CD4-positive, CD25-positive, alpha-beta regulatory T cell (primary cell): ENCODE measurements at regions not wholly inside any gene's neighbourhood (a gene's known extent, or its start where the extent isn't known, plus 50 kb on each side); places are given as distances from the start of the nearest gene placed in this dataset.

ENCODE experiments used
- ATAC-seq, 2 donors: fragments of 150-1000 bp; cut with Tn5 transposase; one replicate each; pipeline ENCODE4 v1.10.0; 2021; ENCODE audit warnings: low read depth in 2 of 2, moderate number of reproducible peaks in 2 of 2, moderate library complexity in 1 of 2
- DNase-seq, 3 donors: peaks; one replicate each; pipeline versions ENCODE4 v3.0.0 to v3.0.0-alpha.2; 2012 to 2022; ENCODE audit warnings: mixed read lengths in 1 of 3
- H3K27ac ChIP-seq: one replicate; pipeline ENCODE4 v1.7.0; 2013; ENCODE audit warnings: mild to moderate bottlenecking, low read length; ENCODE audit not compliant: insufficient read depth, poor library complexity, severe bottlenecking
- H3K27me3 ChIP-seq: one replicate; pipeline ENCODE4 v1.7.0; 2013; ENCODE audit warnings: low read length; ENCODE audit not compliant: control insufficient read depth, insufficient read depth
- H3K36me3 ChIP-seq: one replicate; pipeline ENCODE4 v1.7.0; 2013; ENCODE audit warnings: mild to moderate bottlenecking, low read length, moderate library complexity; ENCODE audit not compliant: control insufficient read depth, insufficient read depth
- H3K4me1 ChIP-seq: 2 replicates; pipeline ENCODE4 v1.7.0; 2013; ENCODE audit warnings: mild to moderate bottlenecking, low read length; ENCODE audit not compliant: insufficient read depth, control insufficient read depth, poor library complexity, severe bottlenecking
- H3K4me3 ChIP-seq: one replicate; pipeline ENCODE4 v1.7.0; 2013; ENCODE audit warnings: low read depth, mild to moderate bottlenecking, low read length, moderate library complexity
- H3K9me3 ChIP-seq, 2 experiments: 1 replicate in 1 of 2; 2 replicates in 1 of 2; pipeline ENCODE4 v1.7.0; 2013; ENCODE audit warnings: low read length in 2 of 2, mild to moderate bottlenecking in 1 of 2, moderate library complexity in 1 of 2; ENCODE audit not compliant: control insufficient read depth in 2 of 2
- H3K27ac Mint-ChIP-seq, 3 donors: one replicate each; pipeline ENCODE4 v1.8.0; 2020 to 2022; ENCODE audit warnings: mild to moderate bottlenecking in 3 of 3, mixed read lengths in 3 of 3, moderate library complexity in 2 of 3
- H3K27me3 Mint-ChIP-seq: one replicate; pipeline ENCODE4 v1.8.0; 2022; ENCODE audit warnings: mild to moderate bottlenecking, mixed read lengths
- H3K36me3 Mint-ChIP-seq: one replicate; pipeline ENCODE4 v1.8.0; 2020; ENCODE audit warnings: mixed read lengths
- H3K4me1 Mint-ChIP-seq, 4 donors: one replicate each; pipeline ENCODE4 v1.8.0; 2020 to 2022; ENCODE audit warnings: mixed read lengths in 4 of 4, mild to moderate bottlenecking in 1 of 4
- H3K4me3 Mint-ChIP-seq, 4 donors: one replicate each; pipeline ENCODE4 v1.8.0; 2020 to 2022; ENCODE audit warnings: mild to moderate bottlenecking in 4 of 4, mixed read lengths in 4 of 4, moderate library complexity in 3 of 4
- H3K9me3 Mint-ChIP-seq, 7 donors: one replicate each; pipeline ENCODE4 v1.8.0; 2020 to 2022; ENCODE audit warnings: mixed read lengths in 7 of 7, mild to moderate bottlenecking in 3 of 7, moderate library complexity in 2 of 7

GRCh38 chr6:153207006-153207405 is 75.9 kb upstream of the RGS17 start:
- H3K9me3 ChIP-seq, result no peaks in the 10 kb centered on the region
- Mint-ChIP-seq H3K9me3 (peaks cover 0 to 3% (median 0%) of the 10 kb centered on the region in 7 donors), H3K4me3 (no peak overlapping the region), H3K27me3 (no peaks in the 10 kb centered on the region), H3K4me1 (peaks cover 0 to 8% (median 0%) of the 10 kb centered on the region in 4 donors), H3K36me3 (no peaks in the 10 kb centered on the region), H3K27ac (no peak overlapping the region)
- no peaks in the 10 kb centered on the region for H3K4me1 ChIP-seq
- no peak for ATAC-seq
- H3K27ac ChIP-seq, result no peak overlapping the region
- H3K4me3 ChIP-seq, result no peak overlapping the region
- no peaks in the 10 kb centered on the region for H3K36me3 ChIP-seq
- no peaks in the 10 kb centered on the region for H3K27me3 ChIP-seq
- no peak for DNase-seq

GRCh38 chr6:153192943-153193885 is 62.1 kb upstream of the RGS17 start:
- no peaks in the 10 kb centered on the region for H3K27me3 Mint-ChIP-seq
- no peaks in the 10 kb centered on the region for H3K36me3 ChIP-seq

GRCh38 chr6:153183925-153184324 is 52.8 kb upstream of the RGS17 start:
- H3K4me1 Mint-ChIP-seq, result no peaks in the 10 kb centered on the region
- H3K27ac Mint-ChIP-seq, result no peak overlapping the region
- H3K4me1 ChIP-seq, result no peaks in the 10 kb centered on the region
- H3K4me3 ChIP-seq, result no peak overlapping the region
- ATAC-seq (no peak), DNase-seq (no peak)
- no peaks in the 10 kb centered on the region for H3K27me3 Mint-ChIP-seq
- no peaks in the 10 kb centered on the region for H3K36me3 ChIP-seq
- no peaks in the 10 kb centered on the region for H3K27me3 ChIP-seq
- no peak overlapping the region for H3K4me3 Mint-ChIP-seq
- H3K27ac ChIP-seq, result no peak overlapping the region
- H3K36me3 Mint-ChIP-seq, result no peaks in the 10 kb centered on the region
- H3K9me3 ChIP-seq, result no peaks in the 10 kb centered on the region
- H3K9me3 Mint-ChIP-seq, result peaks cover 0 to 7% (median 2%) of the 10 kb centered on the region in 7 donors

More at GRCh38 chr6:153192943-153193885, 62.1 kb upstream of the RGS17 start:
- H3K27ac ChIP-seq, result no peak overlapping the region
- H3K9me3 ChIP-seq, result no peaks in the 10 kb centered on the region
- ATAC-seq (no peak), DNase-seq (no peak)
- H3K27ac Mint-ChIP-seq, result no peak overlapping the region
- H3K4me3 Mint-ChIP-seq, result no peak overlapping the region
- no peaks in the 10 kb centered on the region for H3K4me1 ChIP-seq
- no peaks in the 10 kb centered on the region for H3K36me3 Mint-ChIP-seq
- no peak overlapping the region for H3K4me3 ChIP-seq
- H3K9me3 Mint-ChIP-seq, result peaks cover 0 to 2% (median 0%) of the 10 kb centered on the region in 7 donors
- no peaks in the 10 kb centered on the region for H3K4me1 Mint-ChIP-seq
- no peaks in the 10 kb centered on the region for H3K27me3 ChIP-seq
